ENCODE measurements at regions not wholly inside any gene's neighbourhood (a gene's known extent, or its start where the extent isn't known, plus 50 kb on each side); places are given as distances from the start of the nearest gene placed in this dataset.

- Histone ChIP-seq H3K27me3 (no peaks in the 10 kb centered on the region), H3K4me1 (no peaks in the 10 kb centered on the region), H3K36me3 (no peaks in the 10 kb centered on the region), H3K4me3 (no peak overlapping the region), H3K9me3 (no peaks in the 10 kb centered on the region), H3K27ac (no peak overlapping the region)
- ATAC-seq, result no peak
- no peak for TF ChIP-seq POLR2A (IDR thresholded peaks at IDR 0.05)
- TF ChIP-seq, protein P1, sequence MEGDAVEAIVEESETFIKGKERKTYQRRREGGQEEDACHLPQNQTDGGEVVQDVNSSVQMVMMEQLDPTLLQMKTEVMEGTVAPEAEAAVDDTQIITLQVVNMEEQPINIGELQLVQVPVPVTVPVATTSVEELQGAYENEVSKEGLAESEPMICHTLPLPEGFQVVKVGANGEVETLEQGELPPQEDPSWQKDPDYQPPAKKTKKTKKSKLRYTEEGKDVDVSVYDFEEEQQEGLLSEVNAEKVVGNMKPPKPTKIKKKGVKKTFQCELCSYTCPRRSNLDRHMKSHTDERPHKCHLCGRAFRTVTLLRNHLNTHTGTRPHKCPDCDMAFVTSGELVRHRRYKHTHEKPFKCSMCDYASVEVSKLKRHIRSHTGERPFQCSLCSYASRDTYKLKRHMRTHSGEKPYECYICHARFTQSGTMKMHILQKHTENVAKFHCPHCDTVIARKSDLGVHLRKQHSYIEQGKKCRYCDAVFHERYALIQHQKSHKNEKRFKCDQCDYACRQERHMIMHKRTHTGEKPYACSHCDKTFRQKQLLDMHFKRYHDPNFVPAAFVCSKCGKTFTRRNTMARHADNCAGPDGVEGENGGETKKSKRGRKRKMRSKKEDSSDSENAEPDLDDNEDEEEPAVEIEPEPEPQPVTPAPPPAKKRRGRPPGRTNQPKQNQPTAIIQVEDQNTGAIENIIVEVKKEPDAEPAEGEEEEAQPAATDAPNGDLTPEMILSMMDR (IDR thresholded peaks at IDR 0.05), result no peak
- TF ChIP-seq EP300 (IDR thresholded peaks at IDR 0.05), result no peak
- no peak for TF ChIP-seq POLR2AphosphoS5 (IDR thresholded peaks at IDR 0.05)
- 0% methylated on average over 1 of the region's 1 CpG for WGBS, 2 donors (ENCODE audit: low coverage in 1 of 2)
These were observed 1220.5 kb downstream of the PCDH17 start for GRCh38 chr13:58852076-58852475.

DNA sequence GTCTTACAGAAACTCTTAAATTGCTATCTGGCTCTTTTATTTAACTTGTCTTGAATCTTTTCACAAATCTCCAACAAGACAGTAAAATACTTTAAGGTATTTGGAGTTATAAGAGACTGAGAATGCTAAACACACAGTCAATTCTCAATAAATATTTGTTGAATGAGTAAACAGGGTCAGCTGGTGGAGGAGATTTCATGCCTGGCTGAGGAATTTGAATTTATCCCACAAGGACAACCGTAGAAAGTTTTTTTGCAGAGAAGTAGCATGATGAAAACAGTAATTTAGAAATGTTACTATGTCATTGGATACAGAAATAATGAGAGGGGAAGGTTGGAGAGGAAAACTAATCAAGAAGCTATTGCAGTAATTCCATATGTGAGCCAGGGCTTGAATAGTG is 1223.7 kb downstream of the PCDH17 start:
- Histone ChIP-seq H3K27ac (no peak overlapping the region), H3K9me3 (peaks cover 0 to 9% (median 0%) of the 10 kb centered on the region in 3 donors), H3K4me1 (no peaks in the 10 kb centered on the region), H3K4me3 (no peak overlapping the region), H3K27me3 (no peaks in the 10 kb centered on the region), H3K36me3 (no peaks in the 10 kb centered on the region)
- ATAC-seq, result no peak
- 25 to 55% methylated on average over 1 of the region's 1 CpG for WGBS, 2 donors (ENCODE audit: low coverage in 1 of 2)
- TF ChIP-seq EP300 (IDR thresholded peaks at IDR 0.05) (no peak), POLR2AphosphoS5 (IDR thresholded peaks at IDR 0.05) (no peak), POLR2A (IDR thresholded peaks at IDR 0.05) (no peak)
- TF ChIP-seq, protein P1 (IDR thresholded peaks at IDR 0.05), result no peak

DNA sequence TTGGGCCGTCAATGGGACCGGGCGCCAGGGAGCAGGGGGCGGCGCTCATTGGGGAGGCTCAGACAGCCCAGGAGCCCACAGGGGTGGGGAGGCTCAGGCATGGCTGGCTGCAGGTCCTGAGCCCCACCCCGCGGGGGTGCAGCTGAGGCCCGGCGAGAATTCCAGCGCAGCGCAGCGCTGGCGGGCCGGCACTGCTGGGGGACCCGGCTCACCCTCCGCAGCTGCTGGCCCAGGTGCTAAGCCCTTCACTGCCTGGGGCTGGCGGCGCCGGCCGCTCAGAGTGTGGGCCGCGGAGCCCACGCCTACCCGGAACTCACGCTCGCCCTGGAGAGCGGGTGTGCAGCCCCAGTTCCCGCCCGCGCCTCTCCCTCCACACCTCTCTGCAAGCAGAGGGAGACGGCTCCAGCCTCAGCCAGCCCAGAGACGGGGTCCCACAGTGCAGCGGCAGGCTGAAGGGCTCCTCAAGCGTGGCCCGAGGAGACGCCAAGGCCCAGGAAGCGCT is 1227.4 kb downstream of the PCDH17 start:
- Histone ChIP-seq H3K4me1 (no peaks in the 10 kb centered on the region), H3K36me3 (no peaks in the 10 kb centered on the region), H3K9me3 (peaks cover 0 to 9% (median 0%) of the 10 kb centered on the region in 3 donors), H3K27me3 (no peaks in the 10 kb centered on the region), H3K4me3 (no peak overlapping the region), H3K27ac (no peak overlapping the region)
- ATAC-seq, result no peak
- no CpG with 5 or more reads among the region's 37 CpGs for WGBS, 2 donors (ENCODE audit: low coverage in 1 of 2)
- TF ChIP-seq, protein P1 (IDR thresholded peaks at IDR 0.05), result no peak
- TF ChIP-seq POLR2AphosphoS5 (IDR thresholded peaks at IDR 0.05) (no peak), EP300 (IDR thresholded peaks at IDR 0.05) (no peak), POLR2A (IDR thresholded peaks at IDR 0.05) (no peak)

DNA sequence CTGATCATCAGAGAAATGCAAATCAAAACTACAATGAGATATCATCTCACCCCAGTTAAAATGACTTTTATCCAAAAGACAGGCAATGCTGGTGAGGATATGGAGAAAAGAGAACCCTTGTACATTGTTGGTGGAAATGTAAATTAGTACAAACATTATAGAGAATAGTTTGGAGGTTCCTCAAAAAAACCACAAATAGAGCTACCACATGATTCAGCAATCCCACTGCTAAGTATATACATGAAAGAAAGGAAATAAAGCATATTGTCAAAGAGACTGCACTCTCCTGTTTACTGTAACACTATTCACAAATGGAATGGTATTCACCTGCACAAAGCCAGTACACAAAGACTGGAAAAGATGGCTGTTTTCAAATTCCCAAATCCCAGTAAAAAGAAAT is 1233.7 kb downstream of the PCDH17 start:
- Histone ChIP-seq H3K9me3 (peaks cover 0 to 4% (median 0%) of the 10 kb centered on the region in 3 donors), H3K36me3 (no peaks in the 10 kb centered on the region), H3K4me1 (no peaks in the 10 kb centered on the region), H3K4me3 (no peak overlapping the region), H3K27me3 (no peaks in the 10 kb centered on the region), H3K27ac (no peak overlapping the region)
- ATAC-seq, result no peak
- TF ChIP-seq EP300 (IDR thresholded peaks at IDR 0.05) (no peak), POLR2AphosphoS5 (IDR thresholded peaks at IDR 0.05) (no peak)

GRCh38 chr13:58869566-58869965 is 1238.0 kb downstream of the PCDH17 start:
- no peaks in the 10 kb centered on the region for H3K36me3 ChIP-seq
- TF ChIP-seq EP300 (IDR thresholded peaks at IDR 0.05), result no peak
- no peak for TF ChIP-seq POLR2AphosphoS5 (IDR thresholded peaks at IDR 0.05)
- TF ChIP-seq POLR2A (IDR thresholded peaks at IDR 0.05), result no peak
- TF ChIP-seq, protein P1 (IDR thresholded peaks at IDR 0.05), result no peak
- no peak for ATAC-seq
- peaks cover 0 to 4% (median 0%) of the 10 kb centered on the region in 3 donors for H3K9me3 ChIP-seq
- no peak overlapping the region for H3K4me3 ChIP-seq
- 71 to 100% methylated on average over 1 of the region's 1 CpG for WGBS, 2 donors (ENCODE audit: low coverage in 1 of 2)
- H3K4me1 ChIP-seq, result no peaks in the 10 kb centered on the region
- H3K27me3 ChIP-seq, result no peaks in the 10 kb centered on the region
- H3K27ac ChIP-seq, result no peak overlapping the region

All from gastroesophageal sphincter (tissue), 4 donors.